GM12878 (cell line): ENCODE measurements at regions not wholly inside any gene's neighbourhood (a gene's known extent, or its start where the extent isn't known, plus 50 kb on each side); places are given as distances from the start of the nearest gene placed in this dataset.

Experiments
- ATAC-seq: fragments of 200-7000 bp; cut with Tn5 transposase; 3 replicates; pipeline ENCODE4 v1.9.1; 2020; ENCODE audit warnings: mild to moderate bottlenecking, moderate library complexity
- BruUV-seq: library from RNA; stranded (reverse); fragments of 400-500 nt; replicated peaks from 2 replicates; lab custom pipeline; 2021; lab: Mats Ljungman, UMichigan
- CTCF ChIA-PET: fragments of 300-600 bp; sonication (Branson Sonifier 250); formaldehyde crosslinking; extraction: SDS; loops from one replicate; lab custom pipeline; 2021; ENCODE audit warnings: inconsistent platforms; lab: Yijun Ruan, JAX
- POLR2A ChIA-PET: fragments of 350-600 bp; formaldehyde crosslinking; extraction: SDS; loops from one replicate; lab custom pipeline; 2021; ENCODE audit warnings: inconsistent platforms; lab: Charles Lee
- RAD21 ChIA-PET: fragments of 300-600 bp; sonication (Branson Sonifier 250); formaldehyde crosslinking; loops from one replicate; lab custom pipeline; 2023; ENCODE audit warnings: antibody characterized with exemption; ENCODE audit not compliant: unreplicated experiment; lab: Charles Lee
- SMC1A ChIA-PET: fragments of 300-600 bp; sonication (Branson Sonifier 250); formaldehyde crosslinking; loops from one replicate; lab custom pipeline; 2023; ENCODE audit not compliant: unreplicated experiment, uncharacterized antibody; lab: Charles Lee
- DNase-seq: peaks from one replicate; pipeline ENCODE4 v3.0.0-alpha.2; 2011; ENCODE audit warnings: low read depth, low spot score
- FAIRE-seq: peaks from 3 replicates; lab custom pipeline; 2011; peaks lifted over from hg19 to GRCh38; lab: Jason Lieb, UNC
- H2AFZ ChIP-seq: 2 replicates; pipeline ENCODE4 v1.6.0; 2011; ENCODE audit warnings: low read depth, low read length, control low read depth; ENCODE audit not compliant: control insufficient read depth
- H3K27ac ChIP-seq: 2 replicates; pipeline ENCODE4 v1.5.1; 2011; ENCODE audit warnings: control low read depth; ENCODE audit not compliant: control insufficient read depth, insufficient read depth
- H3K27me3 ChIP-seq, 2 experiments: replicated peaks in 1 of 2; 2 replicates each; pipeline versions ENCODE4 v1.6.0 to v1.6.1; 2011; ENCODE audit warnings: low read length in 1 of 2; ENCODE audit not compliant: control insufficient read depth in 2 of 2, insufficient read depth in 2 of 2
- H3K36me3 ChIP-seq, 2 experiments: 2 replicates each; pipeline ENCODE4 v1.5.1; 2011; ENCODE audit warnings: low read length in 1 of 2; ENCODE audit not compliant: control insufficient read depth in 2 of 2, insufficient read depth in 2 of 2
- H3K4me1 ChIP-seq: 2 replicates; pipeline ENCODE4 v1.6.1; 2011; ENCODE audit warnings: mild to moderate bottlenecking, low read length, moderate library complexity, mixed read lengths; ENCODE audit not compliant: control insufficient read depth, insufficient read depth
- H3K4me2 ChIP-seq: 2 replicates; pipeline ENCODE4 v1.6.0; 2011; ENCODE audit warnings: control low read depth; ENCODE audit not compliant: control insufficient read depth, insufficient read depth
- H3K4me3 ChIP-seq: fragments of 200-600 bp; sonication (generic); 2 replicates; pipeline ENCODE4 v1.5.1; 2016
- H3K79me2 ChIP-seq: 2 replicates; pipeline ENCODE4 v1.6.0; 2011; ENCODE audit warnings: low read length; ENCODE audit not compliant: control insufficient read depth, insufficient read depth
- H3K9ac ChIP-seq: 2 replicates; pipeline ENCODE4 v1.8.0; 2011; ENCODE audit warnings: low read length, control low read depth, mixed read lengths; ENCODE audit not compliant: control insufficient read depth, insufficient read depth
- H3K9me3 ChIP-seq: replicated peaks from 3 replicates; pipeline ENCODE4 v1.5.1; 2011; ENCODE audit warnings: mild to moderate bottlenecking, low read length; ENCODE audit not compliant: control insufficient read depth, insufficient read depth
- H4K20me1 ChIP-seq: 2 replicates; pipeline ENCODE4 v1.6.0; 2011; ENCODE audit not compliant: control insufficient read depth, insufficient read depth
- BACH1 ChIP-seq: fragments of 450-650 bp; IDR thresholded peaks from 2 replicates; pipeline ENCODE4 v1.6.1; 2017; ENCODE audit warnings: mild to moderate bottlenecking, borderline replicate concordance
- ETV6 ChIP-seq, 2 experiments: fragments of 450-650 bp in 1 of 2; IDR thresholded peaks in 1 of 2; conservative IDR thresholded peaks in 1 of 2; 2 replicates each; pipeline ENCODE4 v1.6.1; 2014; ENCODE audit warnings: antibody characterized with exemption in 1 of 2, borderline replicate concordance in 1 of 2, low read depth in 1 of 2, mild to moderate bottlenecking in 1 of 2, moderate library complexity in 1 of 2
- GABPA ChIP-seq: IDR thresholded peaks from 2 replicates; pipeline ENCODE4 v1.6.1; 2014; ENCODE audit warnings: antibody characterized with exemption, low read depth, mild to moderate bottlenecking, inconsistent platforms
- MTA3 ChIP-seq: IDR thresholded peaks from 2 replicates; pipeline ENCODE4 v1.6.1; 2012; ENCODE audit warnings: low read length, inconsistent platforms, borderline replicate concordance
- RCOR1 ChIP-seq: conservative IDR thresholded peaks from 2 replicates; pipeline ENCODE4 v1.6.1; 2012; ENCODE audit warnings: low read depth, low read length, improper control_type of control experiment
- RFX5 ChIP-seq: IDR thresholded peaks from 2 replicates; pipeline ENCODE4 v1.6.1; 2011; ENCODE audit warnings: low read depth, low read length, improper control_type of control experiment
- WGBS: methylation state at CpG from one replicate; pipeline ENCODE4 v1.1.6; 2016; ENCODE audit warnings: low lambda C conversion rate; ENCODE audit not compliant: insufficient replicate concordance, insufficient coverage; ENCODE audit errors: missing lambda C conversion rate; 5-methylcytosine and 5-hydroxymethylcytosine counted together
- in situ Hi-C: fragments of 300-500 bp; cut with MboI; formaldehyde crosslinking; loops from 9 replicates; pipeline ENCODE4 v1.14.3; 2018; ENCODE audit warnings: mixed read lengths
- intact Hi-C: fragments of 100-400 bp; cut with micrococcal nuclease; formaldehyde crosslinking; loops from one replicate; pipeline ENCODE4 v1.14.2; 2022; ENCODE audit not compliant: unreplicated experiment
- TF ChIP-seq, protein P1 (sequence below): IDR thresholded peaks from 2 replicates; pipeline ENCODE4 v1.6.1; 2011; ENCODE audit warnings: mild to moderate bottlenecking, low read depth, low read length, moderate library complexity; ENCODE audit not compliant: insufficient replicate concordance
- TF ChIP-seq, protein P2 (sequence below): fragments of 450-650 bp; formaldehyde crosslinking; IDR thresholded peaks from 2 replicates; pipeline ENCODE4 v1.4.0; 2022; ENCODE audit warnings: mild to moderate bottlenecking, moderate library complexity
- TF ChIP-seq, protein P3 (sequence below): IDR thresholded peaks from 2 replicates; pipeline ENCODE4 v1.6.1; 2011; ENCODE audit warnings: borderline replicate concordance, low read depth, mild to moderate bottlenecking, moderate library complexity, low read length; ENCODE audit not compliant: insufficient read depth, poor library complexity, severe bottlenecking
- TF ChIP-seq, protein P4 (sequence below): fragments of 450-650 bp; conservative IDR thresholded peaks from 2 replicates; pipeline ENCODE4 v1.6.1; 2017; ENCODE audit warnings: mild to moderate bottlenecking, moderate library complexity
- TF ChIP-seq, protein P5 (sequence below), 3 experiments: IDR thresholded peaks in 2 of 3; conservative IDR thresholded peaks in 1 of 3; 2 replicates each; pipeline ENCODE4 v1.5.1; 2011; ENCODE audit warnings: low read depth in 3 of 3, low read length in 3 of 3, mild to moderate bottlenecking in 3 of 3, control low read depth in 2 of 3, moderate library complexity in 2 of 3, inconsistent platforms in 1 of 3, mixed read lengths in 1 of 3; ENCODE audit not compliant: control insufficient read depth in 2 of 3, insufficient read depth in 1 of 3; ENCODE audit errors: extremely low read depth in 1 of 3

DNA sequence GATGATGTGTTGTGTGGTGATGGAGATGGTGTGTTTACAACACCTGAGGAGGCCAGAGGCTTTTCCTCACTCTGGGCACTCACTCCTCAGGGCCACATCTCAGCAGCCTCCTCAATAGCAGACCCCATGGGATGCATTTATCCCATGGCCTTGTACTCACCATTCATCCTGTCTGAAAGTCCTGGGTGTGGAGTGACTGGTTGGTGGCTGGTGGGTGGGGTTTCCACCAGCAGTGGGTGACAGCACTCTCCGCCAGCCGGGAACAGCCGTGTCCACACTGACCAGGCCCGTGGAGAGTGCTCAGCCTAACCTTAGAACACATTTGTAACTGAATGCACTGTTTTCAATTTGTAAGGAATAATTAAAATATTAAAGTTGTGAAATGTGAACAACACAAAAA is 163.4 kb upstream of the AFDN start (continued):
- TF ChIP-seq, protein P1, sequence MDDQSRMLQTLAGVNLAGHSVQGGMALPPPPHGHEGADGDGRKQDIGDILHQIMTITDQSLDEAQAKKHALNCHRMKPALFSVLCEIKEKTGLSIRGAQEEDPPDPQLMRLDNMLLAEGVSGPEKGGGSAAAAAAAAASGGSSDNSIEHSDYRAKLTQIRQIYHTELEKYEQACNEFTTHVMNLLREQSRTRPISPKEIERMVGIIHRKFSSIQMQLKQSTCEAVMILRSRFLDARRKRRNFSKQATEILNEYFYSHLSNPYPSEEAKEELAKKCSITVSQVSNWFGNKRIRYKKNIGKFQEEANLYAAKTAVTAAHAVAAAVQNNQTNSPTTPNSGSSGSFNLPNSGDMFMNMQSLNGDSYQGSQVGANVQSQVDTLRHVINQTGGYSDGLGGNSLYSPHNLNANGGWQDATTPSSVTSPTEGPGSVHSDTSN, result no peak

DNA sequence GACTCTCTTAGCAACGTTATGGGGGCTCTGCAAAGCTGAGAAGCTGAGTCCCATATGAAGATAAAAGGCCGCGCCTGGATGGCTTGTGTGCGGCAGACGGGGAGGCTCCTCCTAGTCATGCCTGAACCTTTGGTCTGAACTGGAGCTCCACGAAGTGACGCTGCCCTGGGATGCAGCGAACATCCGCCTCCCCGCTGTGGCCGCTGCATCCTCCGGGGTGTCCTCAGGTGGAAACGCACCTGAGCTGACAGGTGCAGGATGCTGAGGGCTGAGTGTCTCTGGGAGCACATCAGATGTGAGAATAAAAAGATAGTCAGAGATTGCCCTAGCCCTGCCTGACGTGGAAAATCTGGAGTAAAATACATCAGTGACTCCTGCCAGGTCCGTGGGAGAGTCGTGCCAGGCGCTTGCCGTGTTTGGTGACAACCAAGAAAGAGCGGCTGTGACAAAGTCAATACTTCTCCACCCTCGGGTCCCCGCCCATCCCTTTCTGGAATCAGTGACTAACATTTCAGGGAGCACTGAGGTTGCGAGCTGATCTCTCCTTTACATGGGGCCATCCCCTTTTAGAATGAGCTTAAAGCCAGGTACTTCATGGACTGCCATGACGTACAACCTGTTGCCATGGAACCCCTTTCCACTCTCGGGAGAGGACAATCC is 162.8 kb upstream of the AFDN start:
- H3K27me3 ChIP-seq, result no peaks in the 10 kb centered on the region
- POLR2A ChIA-PET, result no interaction called here
- H2AFZ ChIP-seq, result no peak overlapping the region
- DNase-seq (no peak), ATAC-seq (no peak), FAIRE-seq (no peak)
- H3K4me1 ChIP-seq, result no peaks in the 10 kb centered on the region
- intact Hi-C loops (no loop called here), in situ Hi-C loops (no loop called here)
- no peak overlapping the region for H3K27ac ChIP-seq
- no peak overlapping the region for H3K4me3 ChIP-seq
- no peaks in the 10 kb centered on the region for H3K36me3 ChIP-seq
- no peaks in the 10 kb centered on the region for H4K20me1 ChIP-seq
- no peak overlapping the region for H3K4me2 ChIP-seq
- 56% methylated on average over 24 of the region's 24 CpGs for WGBS
- no peaks in the 10 kb centered on the region for H3K79me2 ChIP-seq
- no peaks in the 10 kb centered on the region for H3K9me3 ChIP-seq
- RAD21 ChIA-PET, result no interaction called here
- H3K9ac ChIP-seq, result no peak overlapping the region
- SMC1A ChIA-PET, result no interaction called here
- CTCF ChIA-PET, result no interaction called here
- no TSS peak for BruUV-seq
- TF ChIP-seq, protein P2, sequence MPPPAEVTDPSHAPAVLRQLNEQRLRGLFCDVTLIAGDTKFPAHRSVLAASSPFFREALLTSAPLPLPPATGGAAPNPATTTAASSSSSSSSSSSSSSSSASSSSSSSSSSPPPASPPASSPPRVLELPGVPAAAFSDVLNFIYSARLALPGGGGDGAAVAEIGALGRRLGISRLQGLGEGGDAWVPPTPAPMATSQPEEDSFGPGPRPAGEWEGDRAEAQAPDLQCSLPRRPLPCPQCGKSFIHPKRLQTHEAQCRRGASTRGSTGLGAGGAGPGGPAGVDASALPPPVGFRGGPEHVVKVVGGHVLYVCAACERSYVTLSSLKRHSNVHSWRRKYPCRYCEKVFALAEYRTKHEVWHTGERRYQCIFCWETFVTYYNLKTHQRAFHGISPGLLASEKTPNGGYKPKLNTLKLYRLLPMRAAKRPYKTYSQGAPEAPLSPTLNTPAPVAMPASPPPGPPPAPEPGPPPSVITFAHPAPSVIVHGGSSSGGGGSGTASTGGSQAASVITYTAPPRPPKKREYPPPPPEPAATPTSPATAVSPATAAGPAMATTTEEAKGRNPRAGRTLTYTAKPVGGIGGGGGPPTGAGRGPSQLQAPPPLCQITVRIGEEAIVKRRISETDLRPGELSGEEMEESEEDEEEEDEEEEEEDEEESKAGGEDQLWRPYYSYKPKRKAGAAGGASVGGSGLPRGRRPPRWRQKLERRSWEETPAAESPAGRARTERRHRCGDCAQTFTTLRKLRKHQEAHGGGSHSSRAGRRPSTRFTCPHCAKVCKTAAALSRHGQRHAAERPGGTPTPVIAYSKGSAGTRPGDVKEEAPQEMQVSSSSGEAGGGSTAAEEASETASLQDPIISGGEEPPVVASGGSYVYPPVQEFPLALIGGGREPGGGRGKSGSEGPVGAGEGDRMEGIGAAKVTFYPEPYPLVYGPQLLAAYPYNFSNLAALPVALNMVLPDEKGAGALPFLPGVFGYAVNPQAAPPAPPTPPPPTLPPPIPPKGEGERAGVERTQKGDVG (CRISPR knock-in tag), result no peak
- no peak for TF ChIP-seq MTA3
- TF ChIP-seq, protein P3, sequence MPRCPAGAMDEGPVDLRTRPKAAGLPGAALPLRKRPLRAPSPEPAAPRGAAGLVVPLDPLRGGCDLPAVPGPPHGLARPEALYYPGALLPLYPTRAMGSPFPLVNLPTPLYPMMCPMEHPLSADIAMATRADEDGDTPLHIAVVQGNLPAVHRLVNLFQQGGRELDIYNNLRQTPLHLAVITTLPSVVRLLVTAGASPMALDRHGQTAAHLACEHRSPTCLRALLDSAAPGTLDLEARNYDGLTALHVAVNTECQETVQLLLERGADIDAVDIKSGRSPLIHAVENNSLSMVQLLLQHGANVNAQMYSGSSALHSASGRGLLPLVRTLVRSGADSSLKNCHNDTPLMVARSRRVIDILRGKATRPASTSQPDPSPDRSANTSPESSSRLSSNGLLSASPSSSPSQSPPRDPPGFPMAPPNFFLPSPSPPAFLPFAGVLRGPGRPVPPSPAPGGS, result no peak
- TF ChIP-seq BACH1, result no peak
- TF ChIP-seq RCOR1, result no peak
- TF ChIP-seq, protein P4, sequence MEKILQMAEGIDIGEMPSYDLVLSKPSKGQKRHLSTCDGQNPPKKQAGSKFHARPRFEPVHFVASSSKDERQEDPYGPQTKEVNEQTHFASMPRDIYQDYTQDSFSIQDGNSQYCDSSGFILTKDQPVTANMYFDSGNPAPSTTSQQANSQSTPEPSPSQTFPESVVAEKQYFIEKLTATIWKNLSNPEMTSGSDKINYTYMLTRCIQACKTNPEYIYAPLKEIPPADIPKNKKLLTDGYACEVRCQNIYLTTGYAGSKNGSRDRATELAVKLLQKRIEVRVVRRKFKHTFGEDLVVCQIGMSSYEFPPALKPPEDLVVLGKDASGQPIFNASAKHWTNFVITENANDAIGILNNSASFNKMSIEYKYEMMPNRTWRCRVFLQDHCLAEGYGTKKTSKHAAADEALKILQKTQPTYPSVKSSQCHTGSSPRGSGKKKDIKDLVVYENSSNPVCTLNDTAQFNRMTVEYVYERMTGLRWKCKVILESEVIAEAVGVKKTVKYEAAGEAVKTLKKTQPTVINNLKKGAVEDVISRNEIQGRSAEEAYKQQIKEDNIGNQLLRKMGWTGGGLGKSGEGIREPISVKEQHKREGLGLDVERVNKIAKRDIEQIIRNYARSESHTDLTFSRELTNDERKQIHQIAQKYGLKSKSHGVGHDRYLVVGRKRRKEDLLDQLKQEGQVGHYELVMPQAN, result no peak
- TF ChIP-seq, protein P5, sequence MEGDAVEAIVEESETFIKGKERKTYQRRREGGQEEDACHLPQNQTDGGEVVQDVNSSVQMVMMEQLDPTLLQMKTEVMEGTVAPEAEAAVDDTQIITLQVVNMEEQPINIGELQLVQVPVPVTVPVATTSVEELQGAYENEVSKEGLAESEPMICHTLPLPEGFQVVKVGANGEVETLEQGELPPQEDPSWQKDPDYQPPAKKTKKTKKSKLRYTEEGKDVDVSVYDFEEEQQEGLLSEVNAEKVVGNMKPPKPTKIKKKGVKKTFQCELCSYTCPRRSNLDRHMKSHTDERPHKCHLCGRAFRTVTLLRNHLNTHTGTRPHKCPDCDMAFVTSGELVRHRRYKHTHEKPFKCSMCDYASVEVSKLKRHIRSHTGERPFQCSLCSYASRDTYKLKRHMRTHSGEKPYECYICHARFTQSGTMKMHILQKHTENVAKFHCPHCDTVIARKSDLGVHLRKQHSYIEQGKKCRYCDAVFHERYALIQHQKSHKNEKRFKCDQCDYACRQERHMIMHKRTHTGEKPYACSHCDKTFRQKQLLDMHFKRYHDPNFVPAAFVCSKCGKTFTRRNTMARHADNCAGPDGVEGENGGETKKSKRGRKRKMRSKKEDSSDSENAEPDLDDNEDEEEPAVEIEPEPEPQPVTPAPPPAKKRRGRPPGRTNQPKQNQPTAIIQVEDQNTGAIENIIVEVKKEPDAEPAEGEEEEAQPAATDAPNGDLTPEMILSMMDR (IDR thresholded peaks at IDR 0.05 in 2 of 3, conservative IDR thresholded peaks at IDR 0.05 in 1 of 3; ENCODE audit: control insufficient read depth in 2 of 3, extremely low read depth in 1 of 3, insufficient read depth in 1 of 3, low read depth in 3 of 3, low read length in 3 of 3), result no peak
- no peak for TF ChIP-seq GABPA
- no peak for TF ChIP-seq ETV6 (conservative IDR thresholded peaks at IDR 0.05 in 1 of 2, IDR thresholded peaks at IDR 0.05 in 1 of 2; ENCODE audit: borderline replicate concordance in 1 of 2, low read depth in 1 of 2)
- TF ChIP-seq RFX5, result no peak
